GM19452 (cell line): ENCODE measurements at regions not wholly inside any gene's neighbourhood (a gene's known extent, or its start where the extent isn't known, plus 50 kb on each side); places are given as distances from the start of the nearest gene placed in this dataset.
"Not testable (repeated sequence)": the region's sequence is repeated elsewhere in the genome, so short reads cannot be mapped to it uniquely, and the experiment has no call there.

Source experiments
- ATAC-seq: cut with Tn5 transposase; IDR thresholded peaks from one replicate; pipeline ENCODE4 v1.9.1; 2021; ENCODE audit not compliant: unreplicated experiment

- no peak for ATAC-seq
Measured at GRCh38 chr2:16209799-16210198, 269.4 kb downstream of the MYCN start.

- no peak for ATAC-seq
Measured at GRCh38 chr2:16208921-16209320, 268.6 kb downstream of the MYCN start.

DNA sequence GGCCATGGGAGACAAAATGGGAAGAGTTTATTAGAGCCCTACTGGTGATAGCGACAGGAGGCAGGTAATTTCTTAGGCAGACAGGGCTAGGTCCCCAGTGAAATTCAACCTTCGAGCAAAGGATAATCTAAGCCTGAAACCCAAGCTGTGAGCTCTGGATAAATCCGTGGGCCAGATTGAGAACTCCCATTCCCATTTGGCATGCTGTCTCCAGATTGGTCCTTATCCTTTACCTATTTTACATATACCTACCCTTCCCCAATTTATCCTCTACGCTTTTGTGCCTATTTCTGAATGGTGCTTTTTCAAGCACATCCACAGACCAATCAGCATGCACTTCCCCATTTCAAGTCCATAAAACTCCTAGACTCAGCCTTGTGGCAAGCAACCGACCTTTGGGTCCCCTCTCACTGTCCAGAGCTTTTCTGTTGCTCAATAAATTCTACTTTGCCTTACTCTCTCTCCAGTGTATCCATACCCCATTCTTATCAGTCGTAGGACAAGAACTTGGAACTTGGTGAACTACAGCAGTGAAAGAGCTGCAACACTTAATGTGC is 268.0 kb downstream of the MYCN start:
- no peak for ATAC-seq

DNA sequence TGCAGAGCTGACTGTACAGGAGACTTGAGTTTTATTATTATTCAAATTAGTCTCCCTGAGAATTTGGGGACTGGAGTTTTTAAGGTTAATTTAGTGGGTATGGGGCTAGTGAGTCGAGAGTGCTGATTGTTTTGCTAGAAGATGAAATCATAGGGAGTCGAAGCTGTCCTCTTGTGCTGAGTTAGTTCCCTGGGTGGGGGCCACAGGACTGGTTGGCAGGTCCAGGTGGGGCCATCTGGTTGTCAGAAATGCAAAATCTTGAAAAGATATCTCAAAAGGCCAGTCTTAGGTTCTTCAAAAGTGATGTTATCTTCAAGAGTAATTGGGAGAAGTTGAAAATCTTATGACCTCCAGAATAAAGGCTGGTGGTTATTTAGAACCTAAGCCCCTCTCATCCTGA is 267.3 kb downstream of the MYCN start:
- no peak for ATAC-seq

DNA sequence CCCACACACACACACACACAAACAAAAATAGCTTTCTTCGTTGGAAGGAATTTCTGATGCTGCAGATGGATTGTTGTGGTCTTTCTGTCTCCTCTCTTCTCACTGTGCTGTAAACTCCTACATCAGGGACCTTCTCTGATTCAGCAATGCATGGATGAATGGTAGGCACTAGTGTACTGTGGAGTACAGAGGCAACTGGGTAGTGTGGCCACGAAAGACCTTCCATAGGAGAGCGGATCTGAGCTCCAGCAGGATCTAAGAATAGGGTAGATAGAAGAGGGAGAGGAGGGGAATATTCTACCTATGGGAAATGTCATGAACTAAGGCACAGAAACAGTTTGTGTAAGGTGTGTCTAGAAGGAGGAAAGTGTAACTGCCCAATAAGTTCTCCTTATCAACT is 266.8 kb downstream of the MYCN start:
- no peak for ATAC-seq

- ATAC-seq: no peak
Measured at GRCh38 chr2:16206191-16206944, 266.0 kb downstream of the MYCN start.

- no peak for ATAC-seq
Measured at GRCh38 chr2:16205631-16206030, 265.3 kb downstream of the MYCN start.

GRCh38 chr2:16204886-16205620 is 264.7 kb downstream of the MYCN start:
- ATAC-seq: no peak

- no peak for ATAC-seq
Measured at GRCh38 chr2:16204251-16204650, 263.9 kb downstream of the MYCN start.

DNA sequence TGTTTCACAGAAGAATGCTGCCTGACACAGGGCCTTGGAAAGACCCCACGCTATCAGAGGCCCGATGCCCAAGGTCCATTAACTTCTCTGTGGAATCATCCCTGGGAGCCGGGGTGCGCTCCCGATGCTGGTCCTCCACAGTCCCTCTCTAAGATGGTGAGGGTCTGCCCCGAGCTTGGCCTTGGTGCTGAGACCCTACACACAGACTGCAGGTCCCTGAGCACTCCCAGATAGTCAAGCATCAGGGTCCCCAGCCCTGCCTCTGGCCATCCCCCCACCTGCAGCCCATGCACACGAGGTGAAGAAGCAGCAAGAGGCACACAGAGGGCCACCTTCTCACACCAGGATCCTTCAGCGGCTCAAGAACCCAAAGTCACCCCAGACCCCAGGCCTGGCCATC is 263.3 kb downstream of the MYCN start:
- ATAC-seq: no peak

DNA sequence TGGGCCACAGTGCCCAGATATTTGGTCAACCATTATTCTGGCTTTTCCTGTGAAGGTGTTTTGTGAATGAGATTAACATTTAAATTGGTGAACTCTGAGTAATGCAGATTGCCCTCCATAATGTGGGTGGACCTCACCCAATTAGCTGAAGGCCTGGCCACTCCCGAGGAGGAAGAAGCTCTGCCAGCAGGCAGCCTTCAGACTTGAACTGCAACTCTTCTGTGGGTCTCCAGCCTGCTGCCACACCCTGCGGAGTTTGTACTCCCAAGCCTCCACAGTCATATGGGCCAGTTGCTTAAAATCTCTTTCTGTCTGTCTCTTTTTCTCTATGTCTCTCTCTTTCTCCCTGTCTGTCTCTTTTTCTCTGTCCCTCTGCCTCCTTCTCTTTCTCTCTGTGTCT is 262.7 kb downstream of the MYCN start:
- ATAC-seq: no peak

DNA sequence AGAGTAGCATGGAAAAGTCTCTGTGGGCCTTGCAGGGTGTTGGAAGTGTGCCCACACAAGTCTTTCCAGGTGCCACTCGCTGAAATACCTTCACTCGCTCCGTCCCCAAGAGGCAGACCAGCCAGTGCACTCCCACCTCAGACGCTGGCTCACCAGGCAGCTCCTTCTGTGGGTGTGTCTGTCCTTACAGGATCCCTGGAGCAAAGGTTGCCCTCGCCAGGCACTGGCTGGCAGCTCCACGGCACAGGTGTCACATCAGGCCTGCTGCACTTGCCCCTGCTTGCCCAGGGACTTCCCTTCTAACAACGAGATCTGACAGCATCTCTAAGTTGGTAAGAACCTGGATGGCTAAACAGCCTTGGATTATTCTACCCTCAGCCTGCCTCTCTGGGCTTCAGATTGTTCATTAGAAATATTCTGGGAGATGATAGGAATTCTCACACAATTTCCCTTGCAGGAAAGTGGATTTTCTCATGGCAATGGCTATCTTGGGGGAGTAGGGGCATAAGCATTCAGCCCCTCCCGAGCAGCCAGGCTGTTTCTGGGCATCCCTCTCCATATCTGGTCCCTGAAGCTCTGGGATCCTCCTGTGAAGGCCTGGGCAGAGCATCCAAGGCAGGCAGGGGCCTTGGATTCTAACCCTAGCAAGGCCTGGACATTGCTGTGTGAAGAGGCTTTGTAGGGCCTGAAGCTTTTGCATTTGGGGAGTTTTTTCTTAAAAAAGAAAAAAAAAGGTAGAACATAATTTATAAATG is 262.1 kb downstream of the MYCN start:
- ATAC-seq: no peak

- ATAC-seq: no peak
Measured at GRCh38 chr2:16201848-16202247, 261.5 kb downstream of the MYCN start.

DNA sequence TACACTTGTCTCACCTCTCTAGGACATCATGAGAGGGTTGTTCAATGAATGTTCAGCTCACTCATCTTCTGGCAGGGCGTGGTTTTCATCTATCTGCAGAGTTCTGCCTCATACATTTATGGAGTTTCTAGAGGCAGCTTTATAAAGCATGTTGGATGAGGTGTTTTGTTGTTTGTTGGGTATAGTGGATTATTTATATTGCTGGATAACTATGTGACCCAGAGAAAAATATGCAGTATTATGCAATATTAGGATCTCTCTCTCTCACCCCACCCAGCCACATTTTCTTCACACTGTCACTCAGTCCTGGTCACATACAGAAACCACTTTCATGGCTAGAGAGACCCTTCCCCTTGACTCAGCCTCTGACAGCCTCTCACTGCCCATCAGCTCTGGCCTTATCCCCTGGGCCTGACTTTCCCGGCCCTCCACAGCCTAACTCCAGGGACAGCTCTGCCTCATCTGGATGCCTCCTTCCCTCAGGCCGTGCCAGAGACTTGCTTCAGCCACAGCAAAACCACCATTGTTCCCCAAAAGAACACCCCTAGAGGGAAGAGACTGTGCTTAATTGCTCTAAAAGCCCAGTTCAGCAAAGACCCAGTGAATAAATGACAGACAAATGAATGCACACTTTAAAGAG is 260.3 kb downstream of the MYCN start:
- ATAC-seq: no peak

- ATAC-seq: no peak
Measured at GRCh38 chr2:16199882-16200553, 259.7 kb downstream of the MYCN start.

DNA sequence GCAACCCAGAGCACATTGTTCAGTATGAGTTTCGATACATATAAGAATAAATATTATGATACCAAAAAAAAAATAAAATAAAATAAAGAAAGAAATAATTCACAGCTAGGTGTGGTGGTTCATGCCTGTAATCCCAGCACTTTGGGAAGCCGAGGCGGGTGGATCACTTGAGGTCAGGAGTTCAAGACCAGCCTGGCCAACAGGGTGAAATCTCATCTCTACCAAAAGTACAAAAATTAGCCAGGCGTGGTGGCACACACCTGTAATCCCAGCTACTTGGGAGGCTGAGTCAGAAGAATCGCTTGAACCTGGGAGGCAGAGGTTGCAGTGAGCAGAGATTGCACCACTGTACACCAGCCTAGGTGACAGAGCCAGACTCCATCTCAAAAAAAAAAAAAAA is 258.9 kb downstream of the MYCN start:
- ATAC-seq: not testable (repeated sequence)

DNA sequence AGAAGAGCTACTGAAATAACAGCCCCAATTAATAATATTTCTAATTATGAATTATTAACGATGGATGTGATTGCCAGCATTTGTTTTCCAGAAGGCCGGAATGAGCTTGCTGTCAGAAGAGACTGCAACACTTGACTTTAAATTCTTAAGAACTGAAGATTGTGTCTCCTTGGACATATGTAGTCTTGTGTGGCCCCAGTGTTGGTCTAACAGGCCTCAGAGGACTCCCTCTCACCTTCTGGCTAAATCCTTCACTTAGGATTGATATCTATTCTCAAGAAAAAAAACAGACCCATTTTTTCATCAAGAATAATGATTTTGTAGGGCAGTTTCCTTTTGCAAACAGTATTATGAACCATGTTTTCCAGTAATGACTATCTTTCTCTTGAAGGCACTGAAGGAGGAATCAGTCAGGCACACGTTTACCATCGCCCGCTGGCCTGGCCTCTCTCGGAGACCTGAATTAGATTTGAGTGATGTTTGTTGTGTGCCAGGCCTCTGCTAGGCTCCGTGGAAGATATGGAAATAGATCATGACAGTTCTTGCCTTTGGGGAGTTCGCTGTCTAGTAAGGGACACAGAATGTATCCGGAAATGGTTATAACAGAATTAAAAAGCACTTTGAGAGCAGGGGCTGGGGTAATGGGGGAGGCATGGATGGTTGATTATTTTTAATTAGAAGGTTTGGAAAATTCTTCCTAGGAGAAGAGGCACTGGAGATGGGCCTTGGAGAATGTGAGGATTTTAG is 258.0 kb downstream of the MYCN start:
- no peak for ATAC-seq

- no peak for ATAC-seq
Measured at GRCh38 chr2:16197504-16198147, 257.3 kb downstream of the MYCN start.
